22Rv1 (cell line): ENCODE measurements at regions not wholly inside any gene's neighbourhood (a gene's known extent, or its start where the extent isn't known, plus 50 kb on each side); places are given as distances from the start of the nearest gene placed in this dataset.

Experiments
- ZFX ChIP-seq: fragments of 450-650 bp; IDR thresholded peaks from 2 replicates; pipeline ENCODE4 v1.6.1; 2017; ENCODE audit warnings: antibody characterized with exemption, borderline replicate concordance
- TF ChIP-seq, protein P1 (sequence below): fragments of 450-650 bp; IDR thresholded peaks from 2 replicates; pipeline ENCODE4 v1.5.1; 2017; ENCODE audit warnings: mild to moderate bottlenecking

DNA sequence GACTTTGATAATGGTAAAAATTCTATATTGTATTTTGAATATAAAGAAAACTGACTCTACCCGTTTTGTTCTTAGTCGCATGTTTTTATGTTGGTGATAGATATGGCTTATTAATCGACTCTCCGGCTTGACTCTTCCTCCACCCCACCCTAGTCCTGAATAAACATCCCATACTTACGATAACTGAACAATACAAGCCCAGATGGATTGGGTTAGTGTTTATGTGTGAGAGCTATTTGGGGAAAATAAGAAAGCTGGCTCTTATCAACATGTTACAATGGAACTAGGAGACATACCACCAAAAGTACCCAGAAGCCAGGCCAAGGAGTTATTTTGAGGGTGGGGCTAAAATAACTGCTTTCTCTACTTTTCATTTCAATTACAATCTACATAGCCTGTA lies 796.3 kb downstream of the DIAPH3 start:
- TF ChIP-seq, protein P1, sequence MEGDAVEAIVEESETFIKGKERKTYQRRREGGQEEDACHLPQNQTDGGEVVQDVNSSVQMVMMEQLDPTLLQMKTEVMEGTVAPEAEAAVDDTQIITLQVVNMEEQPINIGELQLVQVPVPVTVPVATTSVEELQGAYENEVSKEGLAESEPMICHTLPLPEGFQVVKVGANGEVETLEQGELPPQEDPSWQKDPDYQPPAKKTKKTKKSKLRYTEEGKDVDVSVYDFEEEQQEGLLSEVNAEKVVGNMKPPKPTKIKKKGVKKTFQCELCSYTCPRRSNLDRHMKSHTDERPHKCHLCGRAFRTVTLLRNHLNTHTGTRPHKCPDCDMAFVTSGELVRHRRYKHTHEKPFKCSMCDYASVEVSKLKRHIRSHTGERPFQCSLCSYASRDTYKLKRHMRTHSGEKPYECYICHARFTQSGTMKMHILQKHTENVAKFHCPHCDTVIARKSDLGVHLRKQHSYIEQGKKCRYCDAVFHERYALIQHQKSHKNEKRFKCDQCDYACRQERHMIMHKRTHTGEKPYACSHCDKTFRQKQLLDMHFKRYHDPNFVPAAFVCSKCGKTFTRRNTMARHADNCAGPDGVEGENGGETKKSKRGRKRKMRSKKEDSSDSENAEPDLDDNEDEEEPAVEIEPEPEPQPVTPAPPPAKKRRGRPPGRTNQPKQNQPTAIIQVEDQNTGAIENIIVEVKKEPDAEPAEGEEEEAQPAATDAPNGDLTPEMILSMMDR = no peak
- no peak for TF ChIP-seq ZFX
